Chondrocyte (in vitro differentiated cells): ENCODE measurements at regions not wholly inside any gene's neighbourhood (a gene's known extent, or its start where the extent isn't known, plus 50 kb on each side); places are given as distances from the start of the nearest gene placed in this dataset.

ENCODE experiments used
- DNase-seq: peaks from one replicate; pipeline ENCODE4 v3.0.0; 2021; ENCODE audit warnings: mixed read lengths, low spot score
- H3K27ac Mint-ChIP-seq: one replicate; pipeline ENCODE4 v1.8.0; 2021; ENCODE audit warnings: mild to moderate bottlenecking, moderate library complexity, mixed read lengths; ENCODE audit not compliant: unreplicated experiment
- H3K27me3 Mint-ChIP-seq: 2 replicates; pipeline ENCODE4 v1.8.0; 2021; ENCODE audit warnings: low read depth, mixed read lengths
- H3K36me3 Mint-ChIP-seq: 2 replicates; pipeline ENCODE4 v1.8.0; 2021; ENCODE audit warnings: low read depth, mixed read lengths
- H3K4me1 Mint-ChIP-seq: 2 replicates; pipeline ENCODE4 v1.8.0; 2021; ENCODE audit warnings: low read depth, mild to moderate bottlenecking, mixed read lengths
- H3K4me3 Mint-ChIP-seq: one replicate; pipeline ENCODE4 v1.8.0; 2021; ENCODE audit warnings: mild to moderate bottlenecking, moderate library complexity, mixed read lengths; ENCODE audit not compliant: unreplicated experiment
- H3K9me3 Mint-ChIP-seq: 2 replicates; pipeline ENCODE4 v1.8.0; 2021; ENCODE audit warnings: low read depth, mixed read lengths
- TF ChIP-seq, protein P1 (sequence below): fragments of 200-600 bp; sonication (generic); IDR thresholded peaks from 2 replicates; pipeline ENCODE4 v1.5.0; 2021; ENCODE audit warnings: antibody characterized with exemption, mild to moderate bottlenecking, moderate library complexity

DNA sequence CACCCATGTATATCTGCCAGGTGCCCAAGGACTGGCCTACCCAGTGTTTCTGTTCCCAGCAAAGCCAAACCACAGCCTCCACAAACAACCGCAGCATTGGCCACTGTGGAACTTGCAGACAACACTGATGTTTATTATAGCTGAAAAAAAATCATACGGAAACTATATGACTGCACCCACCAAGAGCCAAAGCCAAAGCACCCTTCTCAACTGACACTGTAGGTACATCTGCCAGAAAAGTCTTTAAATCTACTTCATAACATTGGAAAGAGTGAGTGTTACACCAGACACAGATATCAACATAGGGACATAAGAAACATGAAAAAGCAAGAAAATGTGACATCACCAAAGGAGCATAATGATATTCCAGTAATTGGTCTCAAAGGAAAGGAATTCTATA is 428.0 kb downstream of the PSAT1 start:
- Mint-ChIP-seq H3K9me3 (peaks cover 34% of the 10 kb centered on the region), H3K4me3 (no peak overlapping the region), H3K27ac (no peak overlapping the region), H3K4me1 (no peaks in the 10 kb centered on the region), H3K36me3 (peaks cover 19% of the 10 kb centered on the region), H3K27me3 (no peaks in the 10 kb centered on the region)
- TF ChIP-seq, protein P1, sequence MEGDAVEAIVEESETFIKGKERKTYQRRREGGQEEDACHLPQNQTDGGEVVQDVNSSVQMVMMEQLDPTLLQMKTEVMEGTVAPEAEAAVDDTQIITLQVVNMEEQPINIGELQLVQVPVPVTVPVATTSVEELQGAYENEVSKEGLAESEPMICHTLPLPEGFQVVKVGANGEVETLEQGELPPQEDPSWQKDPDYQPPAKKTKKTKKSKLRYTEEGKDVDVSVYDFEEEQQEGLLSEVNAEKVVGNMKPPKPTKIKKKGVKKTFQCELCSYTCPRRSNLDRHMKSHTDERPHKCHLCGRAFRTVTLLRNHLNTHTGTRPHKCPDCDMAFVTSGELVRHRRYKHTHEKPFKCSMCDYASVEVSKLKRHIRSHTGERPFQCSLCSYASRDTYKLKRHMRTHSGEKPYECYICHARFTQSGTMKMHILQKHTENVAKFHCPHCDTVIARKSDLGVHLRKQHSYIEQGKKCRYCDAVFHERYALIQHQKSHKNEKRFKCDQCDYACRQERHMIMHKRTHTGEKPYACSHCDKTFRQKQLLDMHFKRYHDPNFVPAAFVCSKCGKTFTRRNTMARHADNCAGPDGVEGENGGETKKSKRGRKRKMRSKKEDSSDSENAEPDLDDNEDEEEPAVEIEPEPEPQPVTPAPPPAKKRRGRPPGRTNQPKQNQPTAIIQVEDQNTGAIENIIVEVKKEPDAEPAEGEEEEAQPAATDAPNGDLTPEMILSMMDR = no peak
- no peak for DNase-seq

- no peak for DNase-seq
- no peak overlapping the region for H3K27ac Mint-ChIP-seq
- TF ChIP-seq, protein P1 = no peak
- no peaks in the 10 kb centered on the region for H3K4me1 Mint-ChIP-seq
- no peak overlapping the region for H3K4me3 Mint-ChIP-seq
- H3K36me3 Mint-ChIP-seq = peaks cover 19% of the 10 kb centered on the region
- H3K9me3 Mint-ChIP-seq = peaks cover 37% of the 10 kb centered on the region
- no peaks in the 10 kb centered on the region for H3K27me3 Mint-ChIP-seq
Measured at GRCh38 chr9:78725503-78725902, 428.6 kb downstream of the PSAT1 start.

DNA sequence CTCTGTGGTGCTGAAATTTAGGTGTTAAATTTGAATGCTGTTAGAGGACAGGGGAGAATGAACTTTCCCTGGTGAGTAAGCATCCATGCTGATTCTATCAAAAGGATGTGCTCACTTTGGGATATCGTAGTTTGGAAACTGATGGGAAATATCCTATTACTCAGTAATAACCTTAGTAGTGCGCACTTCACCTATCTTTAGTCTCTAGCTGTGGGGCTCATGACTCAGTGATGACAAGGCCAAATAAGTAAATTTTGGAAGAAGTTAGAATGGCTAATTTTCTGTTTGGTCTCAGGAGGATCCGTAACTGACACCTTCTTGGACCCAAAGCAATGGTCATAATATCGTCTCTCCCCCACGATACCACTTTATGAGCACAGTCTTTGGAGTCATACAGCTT is 448.4 kb downstream of the PSAT1 start:
- TF ChIP-seq, protein P1 = no peak
- DNase-seq = no peak
- Mint-ChIP-seq H3K9me3 (peaks cover 26% of the 10 kb centered on the region), H3K4me3 (no peak overlapping the region), H3K27ac (no peak overlapping the region), H3K4me1 (peaks cover 3% of the 10 kb centered on the region), H3K36me3 (peaks cover 2% of the 10 kb centered on the region), H3K27me3 (no peaks in the 10 kb centered on the region)

- Mint-ChIP-seq H3K27me3 (no peaks in the 10 kb centered on the region), H3K4me3 (no peak overlapping the region), H3K36me3 (peaks cover 2% of the 10 kb centered on the region), H3K9me3 (peaks cover 22% of the 10 kb centered on the region), H3K27ac (no peak overlapping the region), H3K4me1 (peaks cover 3% of the 10 kb centered on the region)
- no peak for DNase-seq
- TF ChIP-seq, protein P1 = no peak
Measured at GRCh38 chr9:78746010-78746409, 449.1 kb downstream of the PSAT1 start.

- Mint-ChIP-seq H3K36me3 (peaks cover 2% of the 10 kb centered on the region), H3K27ac (no peak overlapping the region), H3K4me1 (no peaks in the 10 kb centered on the region), H3K9me3 (peaks cover 22% of the 10 kb centered on the region), H3K27me3 (no peaks in the 10 kb centered on the region), H3K4me3 (no peak overlapping the region)
- TF ChIP-seq, protein P1 = no peak
- DNase-seq = no peak
Measured at GRCh38 chr9:78753039-78753438, 456.1 kb downstream of the PSAT1 start.
